ENCODE measurements at regions not wholly inside any gene's neighbourhood (a gene's known extent, or its start where the extent isn't known, plus 50 kb on each side); places are given as distances from the start of the nearest gene placed in this dataset.

- no peak for DNase-seq (ENCODE audit: low spot score)
Observed at GRCh38 chr15:93271871-93272270, 182.9 kb upstream of the RGMA start.

- DNase-seq (ENCODE audit: low spot score) = no peak
Observed at GRCh38 chr15:93270937-93271467, 182.0 kb upstream of the RGMA start.

- DNase-seq (ENCODE audit: low spot score) = no peak
Observed at GRCh38 chr15:93268066-93268465, 179.1 kb upstream of the RGMA start.

GRCh38 chr15:93266291-93266690, 177.3 kb upstream of the RGMA start:
- DNase-seq (ENCODE audit: low spot score) = no peak

GRCh38 chr15:93265111-93265556, 176.1 kb upstream of the RGMA start:
- DNase-seq (ENCODE audit: low spot score) = no peak

- DNase-seq (ENCODE audit: low spot score) = no peak
Observed at GRCh38 chr15:93261845-93262244, 172.8 kb upstream of the RGMA start.

- no peak for DNase-seq (ENCODE audit: low spot score)
Observed at GRCh38 chr15:93257920-93258319, 168.9 kb upstream of the RGMA start.

GRCh38 chr15:93253681-93254080, 164.7 kb upstream of the RGMA start:
- no peak for DNase-seq (ENCODE audit: low spot score)

- DNase-seq (ENCODE audit: low spot score) = no peak
Observed at GRCh38 chr15:93252780-93253179, 163.8 kb upstream of the RGMA start.

GRCh38 chr15:93250950-93251349, 161.9 kb upstream of the RGMA start:
- no peak for DNase-seq (ENCODE audit: low spot score)

GRCh38 chr15:93250209-93250608, 161.2 kb upstream of the RGMA start:
- no peak for DNase-seq (ENCODE audit: low spot score)

- no peak for DNase-seq (ENCODE audit: low spot score)
Observed at GRCh38 chr15:93249623-93250022, 160.6 kb upstream of the RGMA start.

GRCh38 chr15:93247466-93248121, 158.6 kb upstream of the RGMA start:
- no peak for DNase-seq (ENCODE audit: low spot score)

GRCh38 chr15:93246266-93247242, 157.5 kb upstream of the RGMA start:
- no peak for DNase-seq (ENCODE audit: low spot score)

GRCh38 chr15:93245661-93246042, 156.6 kb upstream of the RGMA start:
- no peak for DNase-seq (ENCODE audit: low spot score)

- DNase-seq (ENCODE audit: low spot score) = no peak
Observed at GRCh38 chr15:93244696-93245660, 156.0 kb upstream of the RGMA start.

GRCh38 chr15:93243573-93243972, 154.6 kb upstream of the RGMA start:
- DNase-seq (ENCODE audit: low spot score) = no peak

- DNase-seq (ENCODE audit: low spot score) = no peak
Observed at GRCh38 chr15:93241696-93242585, 152.9 kb upstream of the RGMA start.

GRCh38 chr15:93239993-93240392, 151.0 kb upstream of the RGMA start:
- no peak for DNase-seq (ENCODE audit: low spot score)

- DNase-seq (ENCODE audit: low spot score) = no peak
Observed at GRCh38 chr15:93239591-93239990, 150.6 kb upstream of the RGMA start.

GRCh38 chr15:93238641-93239040, 149.6 kb upstream of the RGMA start:
- DNase-seq (ENCODE audit: low spot score) = no peak
